AG10803 (cell line): ENCODE measurements at regions not wholly inside any gene's neighbourhood (a gene's known extent, or its start where the extent isn't known, plus 50 kb on each side); places are given as distances from the start of the nearest gene placed in this dataset.

Source experiments
- DNase-seq: peaks from one replicate; pipeline ENCODE4 v3.0.0; 2010; ENCODE audit warnings: low read depth
- H3K4me3 ChIP-seq: 2 replicates; pipeline ENCODE4 v1.5.1; 2011; ENCODE audit warnings: mild to moderate bottlenecking, low read length, control low read depth
- CTCF ChIP-seq: conservative IDR thresholded peaks from 2 replicates; pipeline ENCODE4 v1.5.1; 2011; ENCODE audit warnings: mild to moderate bottlenecking, low read length, control low read depth, inconsistent platforms

GRCh38 chr5:101515721-101516120 lies 612.6 kb upstream of the ST8SIA4 start:
- DNase-seq = no peak
- H3K4me3 ChIP-seq = no peak overlapping the region
- TF ChIP-seq CTCF = no peak

- TF ChIP-seq CTCF = no peak
- no peak overlapping the region for H3K4me3 ChIP-seq
- DNase-seq = no peak
Observed at GRCh38 chr5:101505891-101506570, 602.9 kb upstream of the ST8SIA4 start.

GRCh38 chr5:101482931-101483330 lies 579.8 kb upstream of the ST8SIA4 start:
- DNase-seq = no peak
- no peak for TF ChIP-seq CTCF
- H3K4me3 ChIP-seq = no peak overlapping the region

GRCh38 chr5:101473483-101473882 lies 570.4 kb upstream of the ST8SIA4 start:
- DNase-seq = peak; percentile 2
- TF ChIP-seq CTCF = no peak
- no peak overlapping the region for H3K4me3 ChIP-seq

GRCh38 chr5:101461455-101461854 lies 558.4 kb upstream of the ST8SIA4 start:
- DNase-seq = no peak
- no peak overlapping the region for H3K4me3 ChIP-seq
- TF ChIP-seq CTCF = no peak

GRCh38 chr5:101458587-101458986 lies 555.5 kb upstream of the ST8SIA4 start:
- no peak overlapping the region for H3K4me3 ChIP-seq
- no peak for DNase-seq
- TF ChIP-seq CTCF = no peak

GRCh38 chr5:101455851-101456250 lies 552.8 kb upstream of the ST8SIA4 start:
- no peak for DNase-seq
- no peak for TF ChIP-seq CTCF
- H3K4me3 ChIP-seq = no peak overlapping the region
